ENCODE measurements at regions not wholly inside any gene's neighbourhood (a gene's known extent, or its start where the extent isn't known, plus 50 kb on each side); places are given as distances from the start of the nearest gene placed in this dataset.
A peak's percentile ranks its signal among the peaks of the same experiment; 100 is the strongest.

GRCh38 chr18:57087644-57088376, 59.1 kb upstream of the BOD1L2 start:
- peak; percentile 28 for DNase-seq
- Mint-ChIP-seq H3K36me3 (ENCODE audit: low read depth) (no peaks in the 10 kb centered on the region), H3K4me1 (peaks cover 29% of the 10 kb centered on the region), H3K4me3 (no peak overlapping the region), H3K9me3 (peaks cover 15% of the 10 kb centered on the region), H3K27me3 (ENCODE audit: insufficient read depth) (peaks cover 3% of the 10 kb centered on the region), H3K27ac (no peak overlapping the region)
- 88 to 98% methylated on average over 4 to 11 of the region's 11 CpGs for WGBS, 2 experiments (ENCODE audit: insufficient coverage in 1 of 2, insufficient read length in 1 of 2)
- TF ChIP-seq CTCF (conservative IDR thresholded peaks at IDR 0.05) = no peak
- Histone ChIP-seq H3K27me3 (ENCODE audit: control insufficient read depth, insufficient read depth, low read length, poor library complexity, severe bottlenecking) (no peaks in the 10 kb centered on the region), H3K4me3 (ENCODE audit: low read length) (no peak overlapping the region), H3K9me3 (ENCODE audit: control insufficient read depth, low read length) (peaks cover 7% of the 10 kb centered on the region), H3K27ac (ENCODE audit: low read depth, low read length) (no peak overlapping the region), H3K9ac (ENCODE audit: extremely low read depth, low read length, poor library complexity, severe bottlenecking) (no peak overlapping the region), H3K4me1 (ENCODE audit: control insufficient read depth, insufficient read depth, low read length) (no peaks in the 10 kb centered on the region), H3K36me3 (ENCODE audit: control insufficient read depth, insufficient read depth, low read length) (no peaks in the 10 kb centered on the region)

DNA sequence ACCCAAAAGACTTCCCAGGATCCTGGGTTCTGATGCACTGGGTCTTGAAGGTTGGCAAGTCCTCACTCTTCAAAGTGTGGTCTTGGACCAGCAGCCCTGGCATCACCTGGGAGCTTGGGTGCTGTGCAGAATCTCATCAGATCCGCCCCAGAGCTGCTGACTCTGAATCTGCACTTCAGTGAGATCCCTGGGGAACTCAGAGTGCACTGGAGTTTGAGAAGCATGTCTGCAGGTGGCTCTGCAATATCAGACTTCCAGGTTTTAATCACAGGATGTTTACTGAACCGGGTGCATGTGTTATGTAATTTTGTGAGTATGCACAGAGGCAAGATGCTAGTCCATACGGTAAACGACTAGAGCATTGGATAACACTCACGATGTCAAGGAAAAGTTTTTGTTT, 58.0 kb upstream of the BOD1L2 start:
- 92 to 100% methylated on average over 3 to 5 of the region's 5 CpGs for WGBS, 2 experiments (ENCODE audit: insufficient coverage in 1 of 2, insufficient read length in 1 of 2)
- Histone ChIP-seq H3K9ac (ENCODE audit: extremely low read depth, low read length, poor library complexity, severe bottlenecking) (no peak overlapping the region), H3K9me3 (ENCODE audit: control insufficient read depth, low read length) (no peaks in the 10 kb centered on the region), H3K27ac (ENCODE audit: low read depth, low read length) (no peak overlapping the region), H3K27me3 (ENCODE audit: control insufficient read depth, insufficient read depth, low read length, poor library complexity, severe bottlenecking) (no peaks in the 10 kb centered on the region), H3K36me3 (ENCODE audit: control insufficient read depth, insufficient read depth, low read length) (no peaks in the 10 kb centered on the region), H3K4me1 (ENCODE audit: control insufficient read depth, insufficient read depth, low read length) (no peaks in the 10 kb centered on the region), H3K4me3 (ENCODE audit: low read length) (no peak overlapping the region)
- Mint-ChIP-seq H3K9me3 (peaks cover 7% of the 10 kb centered on the region), H3K27me3 (ENCODE audit: insufficient read depth) (peaks cover 3% of the 10 kb centered on the region), H3K4me1 (peaks cover 30% of the 10 kb centered on the region), H3K27ac (no peak overlapping the region), H3K36me3 (ENCODE audit: low read depth) (no peaks in the 10 kb centered on the region), H3K4me3 (no peak overlapping the region)
- no peak for DNase-seq
- TF ChIP-seq CTCF (conservative IDR thresholded peaks at IDR 0.05) = no peak

DNA sequence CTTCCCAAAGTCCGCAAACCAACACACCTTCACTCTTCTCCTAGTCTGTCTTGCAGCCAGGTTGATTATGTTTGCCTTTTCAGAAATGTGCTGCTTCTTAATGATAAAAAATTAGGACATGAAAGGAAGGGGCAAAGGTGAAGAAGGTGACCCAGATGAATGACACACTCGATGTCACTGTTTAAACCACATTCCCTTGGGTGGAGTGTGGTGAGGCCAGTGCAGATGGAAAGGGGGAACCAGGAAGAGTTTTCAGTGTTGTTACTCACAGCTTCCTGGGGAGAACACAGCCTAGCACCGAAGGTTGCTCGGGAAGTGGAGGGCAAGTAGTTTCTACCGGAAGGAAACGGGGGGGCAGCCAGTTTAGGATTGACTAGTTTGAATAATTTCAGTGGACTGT, 57.2 kb upstream of the BOD1L2 start:
- H3K27ac Mint-ChIP-seq = no peak overlapping the region
- 92 to 100% methylated on average over 2 to 6 of the region's 6 CpGs for WGBS, 2 experiments (ENCODE audit: insufficient coverage in 1 of 2, insufficient read length in 1 of 2)

More for the DNA sequence above, 57.2 kb upstream of the BOD1L2 start:
- TF ChIP-seq CTCF (conservative IDR thresholded peaks at IDR 0.05) = no peak
- Mint-ChIP-seq H3K27me3 (ENCODE audit: insufficient read depth) (peaks cover 3% of the 10 kb centered on the region), H3K36me3 (ENCODE audit: low read depth) (no peaks in the 10 kb centered on the region), H3K9me3 (peaks cover 5% of the 10 kb centered on the region), H3K4me3 (no peak overlapping the region), H3K4me1 (peaks cover 22% of the 10 kb centered on the region)
- Histone ChIP-seq H3K4me3 (ENCODE audit: low read length) (no peak overlapping the region), H3K9me3 (ENCODE audit: control insufficient read depth, low read length) (no peaks in the 10 kb centered on the region), H3K27me3 (ENCODE audit: control insufficient read depth, insufficient read depth, low read length, poor library complexity, severe bottlenecking) (no peaks in the 10 kb centered on the region), H3K36me3 (ENCODE audit: control insufficient read depth, insufficient read depth, low read length) (no peaks in the 10 kb centered on the region), H3K9ac (ENCODE audit: extremely low read depth, low read length, poor library complexity, severe bottlenecking) (no peak overlapping the region), H3K27ac (ENCODE audit: low read depth, low read length) (no peak overlapping the region), H3K4me1 (ENCODE audit: control insufficient read depth, insufficient read depth, low read length) (no peaks in the 10 kb centered on the region)
- no peak for DNase-seq

Measured in endodermal cell (in vitro differentiated cells).